BLaER1 treated with 17β-estradiol and CSF1 and Interleukin-3, amounts not matched to agents 10 nM and 100 nM (cell line): ENCODE measurements at regions not wholly inside any gene's neighbourhood (a gene's known extent, or its start where the extent isn't known, plus 50 kb on each side); places are given as distances from the start of the nearest gene placed in this dataset.

ENCODE experiments used
- H3K27ac ChIP-seq, 11 experiments: shearing (Covaris generic); formaldehyde crosslinking; 2 replicates each; pipeline ENCODE4 v1.8.1; 2022
- H3K27me3 ChIP-seq, 11 experiments: shearing (Covaris generic); formaldehyde crosslinking; 2 replicates each; pipeline ENCODE4 v1.8.1; 2022
- H3K36me3 ChIP-seq, 11 experiments: shearing (Covaris generic); formaldehyde crosslinking; 2 replicates each; pipeline ENCODE4 v1.8.1; 2022
- H3K4me1 ChIP-seq, 10 experiments: shearing (Covaris generic); formaldehyde crosslinking; 2 replicates each; pipeline ENCODE4 v1.8.1; 2022
- H3K4me2 ChIP-seq, 11 experiments: shearing (Covaris generic); formaldehyde crosslinking; 2 replicates each; pipeline ENCODE4 v1.8.1; 2022
- H3K4me3 ChIP-seq, 10 experiments: shearing (Covaris generic); formaldehyde crosslinking; 2 replicates each; pipeline ENCODE4 v1.8.1; 2022
- H3K9ac ChIP-seq, 11 experiments: shearing (Covaris generic); formaldehyde crosslinking; 2 replicates each; pipeline ENCODE4 v1.8.1; 2022
- H3K9me3 ChIP-seq, 11 experiments: shearing (Covaris generic); formaldehyde crosslinking; replicated peaks in 1 of 11; 2 replicates each; pipeline ENCODE4 v1.8.1; 2022
- H4K20me1 ChIP-seq, 11 experiments: shearing (Covaris generic); formaldehyde crosslinking; 2 replicates each; pipeline ENCODE4 v1.8.1; 2022
- Cebpa-rat ChIP-seq, 11 experiments: shearing (Covaris generic); IDR thresholded peaks; 2 replicates each; pipeline ENCODE4 v1.8.1; 2022

- Histone ChIP-seq H4K20me1 (no peaks in the 10 kb centered on the region; a peak in 1 of 22 replicates), H3K4me2 (no peak overlapping the region), H3K9ac (no peak overlapping the region), H3K27me3 (no peaks in the 10 kb centered on the region), H3K9me3 (no peaks in the 10 kb centered on the region), H3K27ac (no peak overlapping the region), H3K36me3 (no peaks in the 10 kb centered on the region), H3K4me1 (no peaks in the 10 kb centered on the region; a peak in 1 of 20 replicates), H3K4me3 (no peak overlapping the region)
- no peak for TF ChIP-seq Cebpa-rat (IDR thresholded peaks at IDR 0.05)
Observed at GRCh38 chr11:116409238-116409637, 363.5 kb downstream of the BUD13 start.

- no peak overlapping the region for H3K4me3 ChIP-seq
- H3K4me2 ChIP-seq = no peak overlapping the region
- no peak overlapping the region for H3K9ac ChIP-seq
- no peak for TF ChIP-seq Cebpa-rat (IDR thresholded peaks at IDR 0.05)
- H3K36me3 ChIP-seq = no peaks in the 10 kb centered on the region
- H4K20me1 ChIP-seq = no peaks in the 10 kb centered on the region
- H3K27me3 ChIP-seq = no peaks in the 10 kb centered on the region
- no peaks in the 10 kb centered on the region; a peak in 1 of 20 replicates for H3K4me1 ChIP-seq
- H3K27ac ChIP-seq = no peak overlapping the region
- no peaks in the 10 kb centered on the region for H3K9me3 ChIP-seq
Observed at GRCh38 chr11:116406042-116406441, 366.7 kb downstream of the BUD13 start.

DNA sequence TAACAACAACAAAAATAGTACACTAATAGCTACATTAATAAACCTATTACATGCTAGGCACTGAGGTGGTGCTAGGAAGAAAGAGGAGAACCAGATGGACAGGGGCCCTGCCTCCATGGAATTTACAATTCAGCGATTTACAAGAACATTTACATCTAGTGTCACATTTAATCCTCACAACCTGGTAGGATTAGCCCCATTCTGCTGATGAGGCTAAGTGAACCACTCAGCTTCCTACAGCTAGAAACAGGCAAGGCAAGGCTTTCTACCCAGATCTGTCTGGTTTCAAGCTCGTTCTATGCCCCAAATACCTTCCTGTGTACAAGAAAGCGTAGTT lies 368.4 kb downstream of the BUD13 start:
- no peak for TF ChIP-seq Cebpa-rat (IDR thresholded peaks at IDR 0.05)
- Histone ChIP-seq H3K4me1 (no peaks in the 10 kb centered on the region; a peak in 1 of 20 replicates), H3K27ac (no peak overlapping the region), H3K9me3 (no peaks in the 10 kb centered on the region), H3K4me3 (no peak overlapping the region), H3K4me2 (no peak overlapping the region), H3K9ac (no peak overlapping the region), H3K27me3 (no peaks in the 10 kb centered on the region), H3K36me3 (no peaks in the 10 kb centered on the region), H4K20me1 (no peaks in the 10 kb centered on the region)

DNA sequence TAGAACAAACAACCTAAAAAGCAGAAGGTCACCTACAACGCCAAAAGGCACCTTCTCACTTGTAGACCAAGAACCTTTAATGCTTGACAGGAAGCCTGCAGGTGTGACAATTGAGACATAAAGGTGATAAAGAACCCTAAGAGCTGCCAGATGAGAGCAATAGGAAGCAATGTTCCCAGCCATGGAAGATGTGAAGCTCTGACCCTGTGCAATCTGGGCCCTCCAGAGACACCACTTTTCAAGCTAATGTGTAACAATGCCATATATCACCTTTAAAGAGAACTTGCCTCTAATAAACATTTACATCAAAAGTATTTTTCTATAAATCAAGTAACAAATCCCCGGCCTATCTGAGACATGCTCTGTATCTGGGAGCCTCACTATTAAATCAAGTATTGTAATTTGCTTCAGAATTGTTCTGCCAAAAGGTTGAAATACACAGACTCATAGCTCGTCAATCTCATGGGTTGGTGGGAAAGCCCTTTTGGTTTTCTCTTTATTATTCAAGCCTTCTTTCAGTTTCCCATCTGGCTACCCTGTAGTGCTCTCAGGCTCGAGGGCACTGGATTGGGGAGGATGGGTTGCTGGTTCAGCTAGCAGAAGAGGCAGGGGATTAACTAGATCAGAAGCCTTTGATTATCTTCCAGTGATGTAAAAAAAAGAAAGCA lies 368.9 kb downstream of the BUD13 start:
- Histone ChIP-seq H3K27me3 (no peaks in the 10 kb centered on the region), H3K27ac (no peak overlapping the region), H3K4me1 (no peaks in the 10 kb centered on the region), H3K4me3 (no peak overlapping the region), H3K9me3 (no peaks in the 10 kb centered on the region), H3K36me3 (no peaks in the 10 kb centered on the region), H3K9ac (no peak overlapping the region), H3K4me2 (no peak overlapping the region), H4K20me1 (no peaks in the 10 kb centered on the region)
- TF ChIP-seq Cebpa-rat (IDR thresholded peaks at IDR 0.05) = no peak

- Histone ChIP-seq H3K4me1 (no peaks in the 10 kb centered on the region), H3K4me3 (no peak overlapping the region), H4K20me1 (no peaks in the 10 kb centered on the region), H3K4me2 (no peak overlapping the region), H3K27me3 (no peaks in the 10 kb centered on the region), H3K36me3 (no peaks in the 10 kb centered on the region), H3K9me3 (peaks cover 0 to 6% (median 0%) of the 10 kb centered on the region in 11 experiments; a peak in 7 of 22 replicates), H3K9ac (no peak overlapping the region), H3K27ac (no peak overlapping the region)
- TF ChIP-seq Cebpa-rat (IDR thresholded peaks at IDR 0.05) = no peak
Observed at GRCh38 chr11:116400081-116400480, 372.7 kb downstream of the BUD13 start.

- Histone ChIP-seq H3K9ac (no peak overlapping the region), H3K9me3 (peaks cover 0 to 24% (median 7%) of the 10 kb centered on the region in 11 experiments; a peak in 13 of 22 replicates), H3K4me2 (no peak overlapping the region), H3K4me3 (no peak overlapping the region), H3K4me1 (no peaks in the 10 kb centered on the region), H3K27ac (no peak overlapping the region), H3K36me3 (no peaks in the 10 kb centered on the region), H4K20me1 (no peaks in the 10 kb centered on the region), H3K27me3 (no peaks in the 10 kb centered on the region)
- no peak for TF ChIP-seq Cebpa-rat (IDR thresholded peaks at IDR 0.05)
Observed at GRCh38 chr11:116397602-116398084, 375.1 kb downstream of the BUD13 start.

- no peak for TF ChIP-seq Cebpa-rat (IDR thresholded peaks at IDR 0.05)
- no peak overlapping the region for H3K27ac ChIP-seq
- H3K27me3 ChIP-seq = no peaks in the 10 kb centered on the region
- peaks cover 0 to 24% (median 7%) of the 10 kb centered on the region in 11 experiments; a peak in 13 of 22 replicates for H3K9me3 ChIP-seq
- no peak overlapping the region for H3K9ac ChIP-seq
- no peaks in the 10 kb centered on the region for H4K20me1 ChIP-seq
- no peaks in the 10 kb centered on the region for H3K36me3 ChIP-seq
- H3K4me2 ChIP-seq = no peak overlapping the region
- H3K4me3 ChIP-seq = no peak overlapping the region
- no peaks in the 10 kb centered on the region for H3K4me1 ChIP-seq
Observed at GRCh38 chr11:116396331-116396730, 376.5 kb downstream of the BUD13 start.

DNA sequence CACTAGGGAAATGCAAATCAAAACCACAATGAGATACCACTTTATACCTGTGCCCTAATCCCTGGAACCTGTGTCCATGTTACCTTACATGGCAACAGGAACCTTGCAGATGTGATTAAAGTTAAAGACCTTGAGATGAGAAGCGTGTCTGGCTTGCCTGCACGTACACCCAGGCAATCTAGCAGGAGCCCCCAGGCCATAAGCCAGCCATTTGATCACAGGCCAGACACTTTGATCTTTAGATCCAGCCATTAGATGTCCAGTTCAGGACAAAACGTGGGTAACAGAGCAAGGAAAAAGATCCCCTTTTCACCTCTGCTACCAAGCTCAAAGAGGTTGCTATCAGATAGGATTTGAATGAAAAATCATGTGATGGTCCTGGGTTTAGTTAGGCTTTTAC lies 378.8 kb downstream of the BUD13 start:
- H3K9ac ChIP-seq = no peak overlapping the region
- H3K27ac ChIP-seq = no peak overlapping the region
- no peaks in the 10 kb centered on the region for H3K27me3 ChIP-seq
- H3K4me3 ChIP-seq = no peak overlapping the region
- no peaks in the 10 kb centered on the region for H4K20me1 ChIP-seq
- H3K9me3 ChIP-seq = peaks cover 0 to 24% (median 7%) of the 10 kb centered on the region in 11 experiments; a peak in 13 of 22 replicates
- no peaks in the 10 kb centered on the region for H3K4me1 ChIP-seq
- no peak overlapping the region for H3K4me2 ChIP-seq
- TF ChIP-seq Cebpa-rat (IDR thresholded peaks at IDR 0.05) = no peak
- no peaks in the 10 kb centered on the region for H3K36me3 ChIP-seq

DNA sequence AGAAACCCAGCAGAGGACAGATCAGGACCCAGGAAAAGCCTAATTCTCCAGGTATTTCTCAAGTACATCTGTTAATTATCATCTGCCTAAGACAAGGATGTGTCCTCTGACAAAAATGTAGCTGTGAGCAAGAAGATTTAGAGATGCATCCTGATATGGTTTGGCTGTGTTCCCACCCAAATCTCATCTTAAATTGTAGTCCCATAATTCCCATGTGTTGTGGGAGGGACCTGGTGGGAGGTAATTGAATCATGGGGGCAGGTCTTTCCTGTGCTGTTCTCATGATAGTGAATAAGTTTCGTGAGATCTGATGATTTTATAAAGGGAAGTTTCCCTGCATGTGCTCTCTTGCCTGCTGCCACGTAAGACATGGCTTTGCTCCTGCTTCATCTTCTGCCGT lies 381.8 kb downstream of the BUD13 start:
- Histone ChIP-seq H3K9me3 (peaks cover 0 to 24% (median 7%) of the 10 kb centered on the region in 11 experiments; a peak in 13 of 22 replicates), H3K9ac (no peak overlapping the region)
- no peak for TF ChIP-seq Cebpa-rat (IDR thresholded peaks at IDR 0.05)

DNA sequence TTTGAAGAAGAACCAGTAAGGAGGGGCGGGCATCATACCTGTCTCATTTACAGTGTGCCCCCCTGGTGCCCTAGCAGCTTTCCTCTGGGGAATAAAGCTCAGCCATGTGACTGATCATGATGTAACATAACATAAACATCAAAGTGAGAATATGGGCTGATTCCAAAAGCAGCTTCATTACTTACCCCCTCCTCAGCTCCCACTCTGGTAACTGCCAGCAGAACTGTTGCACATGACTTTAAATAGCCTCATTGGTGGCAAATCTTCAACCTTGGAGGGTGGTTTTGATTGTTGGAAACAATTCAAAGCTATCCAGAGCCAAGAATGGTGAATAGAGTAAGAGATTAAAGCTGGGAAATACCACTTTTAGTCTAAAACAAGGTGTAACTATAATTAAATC lies 384.6 kb downstream of the BUD13 start:
- H3K27ac ChIP-seq = no peak overlapping the region
- TF ChIP-seq Cebpa-rat (IDR thresholded peaks at IDR 0.05) = no peak
- H3K9ac ChIP-seq = no peak overlapping the region
- H3K4me1 ChIP-seq = no peaks in the 10 kb centered on the region
- H4K20me1 ChIP-seq = no peaks in the 10 kb centered on the region; a peak in 1 of 22 replicates
- H3K36me3 ChIP-seq = no peaks in the 10 kb centered on the region
- H3K4me3 ChIP-seq = no peak overlapping the region
- peaks cover 0 to 2% (median 0%) of the 10 kb centered on the region in 11 experiments; a peak in 3 of 22 replicates for H3K9me3 ChIP-seq
- H3K27me3 ChIP-seq = no peaks in the 10 kb centered on the region
- no peak overlapping the region for H3K4me2 ChIP-seq

More for the DNA sequence above, 381.8 kb downstream of the BUD13 start:
- no peaks in the 10 kb centered on the region for H3K4me1 ChIP-seq
- no peaks in the 10 kb centered on the region; a peak in 1 of 22 replicates for H4K20me1 ChIP-seq
- H3K4me3 ChIP-seq = no peak overlapping the region
- H3K27me3 ChIP-seq = no peaks in the 10 kb centered on the region
- no peak overlapping the region for H3K4me2 ChIP-seq
- H3K27ac ChIP-seq = no peak overlapping the region
- no peaks in the 10 kb centered on the region for H3K36me3 ChIP-seq
